ENCODE measurements at regions not wholly inside any gene's neighbourhood (a gene's known extent, or its start where the extent isn't known, plus 50 kb on each side); places are given as distances from the start of the nearest gene placed in this dataset.

DNA sequence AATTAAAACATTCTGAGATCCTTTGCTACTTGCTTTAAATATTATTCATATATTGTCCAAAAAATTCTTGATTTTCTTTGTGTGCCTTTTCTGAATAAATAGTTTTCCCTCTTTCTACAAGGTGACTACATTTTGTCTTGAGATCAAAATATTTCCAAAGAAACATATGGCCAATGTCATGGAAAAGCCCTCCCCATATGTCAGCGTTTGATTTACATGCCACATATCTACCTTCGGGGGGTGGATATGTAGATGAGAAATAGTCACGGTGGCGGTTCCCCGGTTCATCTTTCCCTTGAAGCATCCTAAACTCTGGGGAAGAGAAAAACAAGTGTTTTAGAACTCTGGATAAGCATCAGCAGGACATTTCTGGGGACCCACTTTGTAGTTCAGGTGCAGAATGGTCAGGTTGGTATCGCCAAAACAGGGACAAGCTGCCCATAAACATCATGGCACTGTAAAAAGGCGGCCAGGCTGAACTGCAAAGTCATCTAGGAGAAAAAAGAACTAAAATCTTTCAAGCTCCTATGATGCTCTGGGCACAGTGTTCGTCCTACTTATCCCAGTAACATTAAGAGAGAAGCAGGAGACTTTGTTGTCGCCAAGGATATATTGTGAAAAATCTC lies 91.5 kb downstream of the MEX3B start:
- H3K27me3 ChIP-seq (ENCODE audit: insufficient read depth, low read length, poor library complexity) = no peaks in the 10 kb centered on the region
- no peak overlapping the region for H3K27ac ChIP-seq (ENCODE audit: low read length)
- H3K9ac ChIP-seq (ENCODE audit: low read depth, low read length) = no peak overlapping the region
- H3K4me2 ChIP-seq (ENCODE audit: insufficient read depth, low read length) = no peak overlapping the region
- no peak overlapping the region for H3K4me3 ChIP-seq (ENCODE audit: low read depth in 1 of 2, low read length in 2 of 2)
- TF ChIP-seq EZH2 (IDR thresholded peaks at IDR 0.05; ENCODE audit: borderline replicate concordance, low read depth, low read length, severe bottlenecking) = no peak
- TF ChIP-seq, protein P1, sequence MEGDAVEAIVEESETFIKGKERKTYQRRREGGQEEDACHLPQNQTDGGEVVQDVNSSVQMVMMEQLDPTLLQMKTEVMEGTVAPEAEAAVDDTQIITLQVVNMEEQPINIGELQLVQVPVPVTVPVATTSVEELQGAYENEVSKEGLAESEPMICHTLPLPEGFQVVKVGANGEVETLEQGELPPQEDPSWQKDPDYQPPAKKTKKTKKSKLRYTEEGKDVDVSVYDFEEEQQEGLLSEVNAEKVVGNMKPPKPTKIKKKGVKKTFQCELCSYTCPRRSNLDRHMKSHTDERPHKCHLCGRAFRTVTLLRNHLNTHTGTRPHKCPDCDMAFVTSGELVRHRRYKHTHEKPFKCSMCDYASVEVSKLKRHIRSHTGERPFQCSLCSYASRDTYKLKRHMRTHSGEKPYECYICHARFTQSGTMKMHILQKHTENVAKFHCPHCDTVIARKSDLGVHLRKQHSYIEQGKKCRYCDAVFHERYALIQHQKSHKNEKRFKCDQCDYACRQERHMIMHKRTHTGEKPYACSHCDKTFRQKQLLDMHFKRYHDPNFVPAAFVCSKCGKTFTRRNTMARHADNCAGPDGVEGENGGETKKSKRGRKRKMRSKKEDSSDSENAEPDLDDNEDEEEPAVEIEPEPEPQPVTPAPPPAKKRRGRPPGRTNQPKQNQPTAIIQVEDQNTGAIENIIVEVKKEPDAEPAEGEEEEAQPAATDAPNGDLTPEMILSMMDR (IDR thresholded peaks at IDR 0.05; ENCODE audit: borderline replicate concordance, extremely low read depth, low read length, poor library complexity, severe bottlenecking) = no peak
- no peaks in the 10 kb centered on the region for H3K4me1 ChIP-seq (ENCODE audit: insufficient read depth, low read length)
- DNase-seq (no peak), ATAC-seq (ENCODE audit: insufficient read depth, low read depth) (no peak)
- no peaks in the 10 kb centered on the region for H4K20me1 ChIP-seq (ENCODE audit: insufficient read depth, low read length)
- H3K9me3 ChIP-seq (ENCODE audit: insufficient read depth, low read length, severe bottlenecking) = no peaks in the 10 kb centered on the region
- H3K36me3 ChIP-seq (ENCODE audit: insufficient read depth, low read length) = no peaks in the 10 kb centered on the region
- H3K79me2 ChIP-seq (ENCODE audit: insufficient read depth, low read length) = no peaks in the 10 kb centered on the region
- H2AFZ ChIP-seq (ENCODE audit: low read depth, low read length) = no peak overlapping the region

DNA sequence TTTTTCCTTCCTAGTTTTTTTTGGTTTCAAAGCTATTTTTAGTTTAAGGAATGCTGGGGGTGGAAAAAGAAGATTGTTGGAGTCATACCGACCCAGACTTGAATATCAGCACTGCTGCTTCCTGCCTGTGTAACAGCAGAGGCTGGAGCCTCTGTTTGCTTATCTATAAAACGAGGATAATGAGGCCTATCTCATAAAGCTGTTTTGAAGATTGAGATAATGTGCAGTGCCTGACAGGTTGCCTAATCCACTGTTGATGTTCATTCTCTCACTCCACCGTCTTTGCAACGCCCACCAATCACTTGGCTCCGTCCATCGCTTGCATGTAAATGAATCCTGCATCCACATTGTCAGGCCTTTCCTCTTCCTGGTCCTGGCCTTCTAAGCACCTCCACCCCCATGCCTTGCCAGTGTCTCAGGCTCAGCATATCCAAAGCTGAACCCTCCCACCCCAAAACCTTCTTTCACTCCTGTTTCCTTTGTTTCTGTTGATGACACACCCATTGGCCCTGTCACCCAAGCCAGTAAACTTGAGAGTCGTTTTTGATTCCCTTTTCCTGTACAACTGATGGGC lies 94.9 kb downstream of the MEX3B start:
- no peak overlapping the region for H2AFZ ChIP-seq (ENCODE audit: low read depth, low read length)
- H3K4me1 ChIP-seq (ENCODE audit: insufficient read depth, low read length) = no peaks in the 10 kb centered on the region
- H3K9ac ChIP-seq (ENCODE audit: low read depth, low read length) = no peak overlapping the region
- no peak overlapping the region for H3K4me2 ChIP-seq (ENCODE audit: insufficient read depth, low read length)
- H3K4me3 ChIP-seq (ENCODE audit: low read depth in 1 of 2, low read length in 2 of 2) = no peak overlapping the region
- ATAC-seq (ENCODE audit: insufficient read depth, low read depth) = no peak
- H3K9me3 ChIP-seq (ENCODE audit: insufficient read depth, low read length, severe bottlenecking) = no peaks in the 10 kb centered on the region
- H3K79me2 ChIP-seq (ENCODE audit: insufficient read depth, low read length) = no peaks in the 10 kb centered on the region
- no peaks in the 10 kb centered on the region for H3K36me3 ChIP-seq (ENCODE audit: insufficient read depth, low read length)
- no peaks in the 10 kb centered on the region for H4K20me1 ChIP-seq (ENCODE audit: insufficient read depth, low read length)
- no peak for DNase-seq
- H3K27me3 ChIP-seq (ENCODE audit: insufficient read depth, low read length, poor library complexity) = no peaks in the 10 kb centered on the region
- TF ChIP-seq, protein P1 (IDR thresholded peaks at IDR 0.05; ENCODE audit: borderline replicate concordance, extremely low read depth, low read length, poor library complexity, severe bottlenecking) = no peak
- no peak for TF ChIP-seq EZH2 (IDR thresholded peaks at IDR 0.05; ENCODE audit: borderline replicate concordance, low read depth, low read length, severe bottlenecking)
- H3K27ac ChIP-seq (ENCODE audit: low read length) = no peak overlapping the region

DNA sequence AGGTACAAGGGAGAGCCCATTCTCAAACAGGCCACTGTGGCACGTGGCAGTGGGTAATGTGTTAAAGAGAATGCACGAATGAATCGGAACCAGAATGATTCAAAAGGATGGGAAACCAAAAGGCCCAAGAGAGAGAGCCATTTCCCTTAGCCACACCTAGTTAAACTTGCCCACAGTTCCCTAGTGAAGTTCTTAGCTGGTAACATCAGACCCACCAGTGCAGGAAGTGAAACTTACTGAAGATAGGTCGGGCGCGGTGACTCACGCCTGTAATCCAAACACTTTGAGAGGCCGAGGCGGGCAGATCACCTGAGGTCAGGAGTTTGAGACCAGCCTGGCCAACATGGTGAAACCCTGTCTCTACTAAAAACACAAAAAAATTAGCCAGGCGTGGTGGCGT lies 97.1 kb downstream of the MEX3B start:
- no peak overlapping the region for H3K27ac ChIP-seq (ENCODE audit: low read length)
- no peak for TF ChIP-seq EZH2 (IDR thresholded peaks at IDR 0.05; ENCODE audit: borderline replicate concordance, low read depth, low read length, severe bottlenecking)
- TF ChIP-seq, protein P1 (IDR thresholded peaks at IDR 0.05; ENCODE audit: borderline replicate concordance, extremely low read depth, low read length, poor library complexity, severe bottlenecking) = no peak
- H3K79me2 ChIP-seq (ENCODE audit: insufficient read depth, low read length) = no peaks in the 10 kb centered on the region
- H3K27me3 ChIP-seq (ENCODE audit: insufficient read depth, low read length, poor library complexity) = no peaks in the 10 kb centered on the region
- H2AFZ ChIP-seq (ENCODE audit: low read depth, low read length) = no peak overlapping the region
- H4K20me1 ChIP-seq (ENCODE audit: insufficient read depth, low read length) = no peaks in the 10 kb centered on the region
- no peaks in the 10 kb centered on the region for H3K9me3 ChIP-seq (ENCODE audit: insufficient read depth, low read length, severe bottlenecking)
- no peak for ATAC-seq (ENCODE audit: insufficient read depth, low read depth)
- H3K4me3 ChIP-seq (ENCODE audit: low read depth in 1 of 2, low read length in 2 of 2) = no peak overlapping the region
- no peaks in the 10 kb centered on the region for H3K4me1 ChIP-seq (ENCODE audit: insufficient read depth, low read length)
- H3K4me2 ChIP-seq (ENCODE audit: insufficient read depth, low read length) = no peak overlapping the region
- no peak for DNase-seq
- H3K36me3 ChIP-seq (ENCODE audit: insufficient read depth, low read length) = no peaks in the 10 kb centered on the region
- no peak overlapping the region for H3K9ac ChIP-seq (ENCODE audit: low read depth, low read length)

Data from DND-41 (cell line).